ELF-1 (cell line): ENCODE measurements at regions not wholly inside any gene's neighbourhood (a gene's known extent, or its start where the extent isn't known, plus 50 kb on each side); places are given as distances from the start of the nearest gene placed in this dataset.

Experiments used
- DNase-seq: peaks from one replicate; pipeline ENCODE4 v3.0.0-alpha.2; 2016; ENCODE audit warnings: low read depth, low spot score

- no peak for DNase-seq
Measured at GRCh38 chr12:4049298-4050080, 176.3 kb upstream of the PARP11 start.

GRCh38 chr12:4047421-4047820, 174.2 kb upstream of the PARP11 start:
- no peak for DNase-seq

GRCh38 chr12:4046495-4046840, 173.3 kb upstream of the PARP11 start:
- DNase-seq = no peak

- DNase-seq = no peak
Measured at GRCh38 chr12:4045786-4046494, 172.7 kb upstream of the PARP11 start.

GRCh38 chr12:4044736-4045730, 171.8 kb upstream of the PARP11 start:
- DNase-seq = peak; percentile 11

GRCh38 chr12:4044101-4044500, 170.9 kb upstream of the PARP11 start:
- DNase-seq = no peak

- no peak for DNase-seq
Measured at GRCh38 chr12:4041187-4041885, 168.1 kb upstream of the PARP11 start.

- DNase-seq = no peak
Measured at GRCh38 chr12:4039931-4040330, 166.7 kb upstream of the PARP11 start.

GRCh38 chr12:4037747-4038312, 164.6 kb upstream of the PARP11 start:
- peak; percentile 20 for DNase-seq

- no peak for DNase-seq
Measured at GRCh38 chr12:4036671-4037271, 163.6 kb upstream of the PARP11 start.

- no peak for DNase-seq
Measured at GRCh38 chr12:4034921-4035320, 161.7 kb upstream of the PARP11 start.

GRCh38 chr12:4032924-4033615, 159.9 kb upstream of the PARP11 start:
- no peak for DNase-seq

GRCh38 chr12:4031703-4032291, 158.6 kb upstream of the PARP11 start:
- DNase-seq = no peak

- peak; percentile 98 for DNase-seq
Measured at GRCh38 chr12:4030929-4031702, 157.9 kb upstream of the PARP11 start.

GRCh38 chr12:4027412-4027811, 154.2 kb upstream of the PARP11 start:
- no peak for DNase-seq

GRCh38 chr12:4026517-4026916, 153.3 kb upstream of the PARP11 start:
- DNase-seq = no peak

GRCh38 chr12:4026020-4026358, 152.8 kb upstream of the PARP11 start:
- no peak for DNase-seq

GRCh38 chr12:4025181-4026019, 152.2 kb upstream of the PARP11 start:
- DNase-seq = peak; percentile 97
